Left lung (tissue), 4 donors: ENCODE measurements at regions not wholly inside any gene's neighbourhood (a gene's known extent, or its start where the extent isn't known, plus 50 kb on each side); places are given as distances from the start of the nearest gene placed in this dataset.

Experiments used
- ATAC-seq: fragments of 200-7000 bp; cut with Tn5 transposase; one replicate; pipeline ENCODE4 v1.9.1; 2020; ENCODE audit warnings: moderate library complexity
- DNase-seq, 4 donors: peaks; one replicate each; pipeline ENCODE4 v3.0.0-alpha.2; 2013 to 2020
- H3K27ac ChIP-seq, 2 donors: fragments of 200-600 bp; sonication (generic) in 1 of 2; one replicate each; pipeline versions ENCODE4 v1.5.0 to v1.8.0; 2020 to 2021
- H3K27me3 ChIP-seq, 2 donors: fragments of 200-600 bp; sonication (generic) in 1 of 2; one replicate each; pipeline versions ENCODE4 v1.5.0 to v1.8.0; 2020 to 2021
- H3K36me3 ChIP-seq, 2 donors: fragments of 200-600 bp; sonication (generic) in 1 of 2; one replicate each; pipeline versions ENCODE4 v1.5.0 to v1.8.0; 2020 to 2021
- H3K4me1 ChIP-seq, 2 donors: fragments of 200-600 bp; one replicate each; pipeline ENCODE4 v1.8.0; 2021
- H3K4me3 ChIP-seq, 2 donors: fragments of 200-600 bp; sonication (generic) in 1 of 2; one replicate each; pipeline versions ENCODE4 v1.5.0 to v1.8.0; 2020 to 2021; ENCODE audit warnings: mild to moderate bottlenecking in 1 of 2
- H3K9me3 ChIP-seq, 2 donors: fragments of 200-600 bp; sonication (generic) in 1 of 2; one replicate each; pipeline versions ENCODE4 v1.5.0 to v1.8.0; 2020 to 2021
- CTCF ChIP-seq, 2 donors: fragments of 200-600 bp; sonication (generic) in 1 of 2; IDR thresholded peaks; one replicate each; pipeline versions ENCODE4 v1.5.0 to v1.8.0; 2021; ENCODE audit warnings: antibody characterized with exemption in 2 of 2
- intact Hi-C, 2 donors: fragments of 100-400 bp; cut with DNase I; formaldehyde crosslinking; loops; one replicate each; pipeline versions ENCODE4 v1.11.2 to v1.14.2; 2022
- donor health status: DM: no; HTN: yes; CAD: no.
- donor health status: DM: no; HTN: no; CAD: no.

- Histone ChIP-seq H3K4me3 (no peak overlapping the region), H3K27me3 (no peaks in the 10 kb centered on the region), H3K27ac (peak overlapping the region in 1 of 2 donors; percentile 30), H3K4me1 (no peaks in the 10 kb centered on the region), H3K9me3 (peaks cover 0 to 11% of the 10 kb centered on the region in 2 donors), H3K36me3 (no peaks in the 10 kb centered on the region)
- DNase-seq (no peak), ATAC-seq (no peak)
- intact Hi-C loops, result no loop called here
- no peak for TF ChIP-seq CTCF (IDR thresholded peaks at IDR 0.05)
Measured at GRCh38 chr5:116789522-116789921, 214.9 kb upstream of the SEMA6A start.

- ATAC-seq (peak; percentile 47), DNase-seq (peak in 1 of 4 donors; percentile 29)
- Histone ChIP-seq H3K4me3 (no peak overlapping the region), H3K27me3 (no peaks in the 10 kb centered on the region), H3K36me3 (no peaks in the 10 kb centered on the region), H3K4me1 (no peaks in the 10 kb centered on the region), H3K27ac (peak overlapping the region in 1 of 2 donors; percentile 30), H3K9me3 (peaks cover 0 to 11% of the 10 kb centered on the region in 2 donors)
- intact Hi-C loops, result no loop called here
- TF ChIP-seq CTCF (IDR thresholded peaks at IDR 0.05), result no peak
Measured at GRCh38 chr5:116788851-116789403, 214.3 kb upstream of the SEMA6A start.

- intact Hi-C loops, result no loop called here
- no peak for ATAC-seq
Measured at GRCh38 chr5:116787570-116787969, 212.9 kb upstream of the SEMA6A start.

GRCh38 chr5:116785106-116785505 is 210.5 kb upstream of the SEMA6A start:
- Histone ChIP-seq H3K27ac (no peak overlapping the region), H3K9me3 (peaks cover 0 to 10% of the 10 kb centered on the region in 2 donors), H3K36me3 (no peaks in the 10 kb centered on the region), H3K4me3 (no peak overlapping the region), H3K4me1 (no peaks in the 10 kb centered on the region), H3K27me3 (no peaks in the 10 kb centered on the region)
- TF ChIP-seq CTCF (IDR thresholded peaks at IDR 0.05), result no peak
- ATAC-seq, result no peak
- intact Hi-C loops, result no loop called here
- DNase-seq, result peak in 1 of 4 donors; percentile 35

More at GRCh38 chr5:116787570-116787969, 212.9 kb upstream of the SEMA6A start:
- no peak overlapping the region for H3K27ac ChIP-seq
- DNase-seq, result no peak
- TF ChIP-seq CTCF (IDR thresholded peaks at IDR 0.05), result no peak
- no peaks in the 10 kb centered on the region for H3K36me3 ChIP-seq
- H3K9me3 ChIP-seq, result peaks cover 0 to 11% of the 10 kb centered on the region in 2 donors
- H3K4me1 ChIP-seq, result no peaks in the 10 kb centered on the region
- H3K4me3 ChIP-seq, result no peak overlapping the region
- no peaks in the 10 kb centered on the region for H3K27me3 ChIP-seq

GRCh38 chr5:116779846-116780245 is 205.2 kb upstream of the SEMA6A start:
- ATAC-seq, result no peak
- intact Hi-C loops, result no loop called here

More at GRCh38 chr5:116779846-116780245, 205.2 kb upstream of the SEMA6A start:
- Histone ChIP-seq H3K4me3 (no peak overlapping the region), H3K9me3 (peaks cover 0 to 3% of the 10 kb centered on the region in 2 donors), H3K36me3 (no peaks in the 10 kb centered on the region), H3K27ac (no peak overlapping the region), H3K4me1 (no peaks in the 10 kb centered on the region), H3K27me3 (no peaks in the 10 kb centered on the region)
- no peak for DNase-seq
- no peak for TF ChIP-seq CTCF (IDR thresholded peaks at IDR 0.05)
